SKM-1 (cell line): ENCODE measurements at regions not wholly inside any gene's neighbourhood (a gene's known extent, or its start where the extent isn't known, plus 50 kb on each side); places are given as distances from the start of the nearest gene placed in this dataset.
A peak's percentile ranks its signal among the peaks of the same experiment; 100 is the strongest.

ENCODE experiments used
- DNase-seq: peaks from one replicate; lab custom pipeline; 2025; ENCODE audit not compliant: unreplicated experiment; lab: John Stamatoyannopoulos, UW

- DNase-seq, result no peak
Observed at GRCh38 chr4:111982089-111982488, 163.2 kb upstream of the FAM241A start.

GRCh38 chr4:111984169-111984819, 161.0 kb upstream of the FAM241A start:
- DNase-seq, result no peak

GRCh38 chr4:111985426-111985825, 159.8 kb upstream of the FAM241A start:
- no peak for DNase-seq

- DNase-seq, result no peak
Observed at GRCh38 chr4:111986095-111986494, 159.2 kb upstream of the FAM241A start.

GRCh38 chr4:111988514-111988913, 156.7 kb upstream of the FAM241A start:
- DNase-seq, result no peak

- no peak for DNase-seq
Observed at GRCh38 chr4:111989817-111990216, 155.4 kb upstream of the FAM241A start.

- DNase-seq, result no peak
Observed at GRCh38 chr4:111991163-111991562, 154.1 kb upstream of the FAM241A start.

- no peak for DNase-seq
Observed at GRCh38 chr4:111991797-111992196, 153.5 kb upstream of the FAM241A start.

GRCh38 chr4:111992351-111993168, 152.7 kb upstream of the FAM241A start:
- no peak for DNase-seq

- no peak for DNase-seq
Observed at GRCh38 chr4:111994392-111994791, 150.9 kb upstream of the FAM241A start.

GRCh38 chr4:111997785-111998184, 147.5 kb upstream of the FAM241A start:
- DNase-seq, result peak; percentile 6

- no peak for DNase-seq
Observed at GRCh38 chr4:111999801-112000200, 145.5 kb upstream of the FAM241A start.

GRCh38 chr4:112001041-112001440, 144.2 kb upstream of the FAM241A start:
- no peak for DNase-seq

GRCh38 chr4:112002248-112002661, 143.0 kb upstream of the FAM241A start:
- DNase-seq, result no peak

GRCh38 chr4:112003231-112003907, 141.9 kb upstream of the FAM241A start:
- DNase-seq, result no peak

- no peak for DNase-seq
Observed at GRCh38 chr4:112005027-112005426, 140.2 kb upstream of the FAM241A start.

- DNase-seq, result no peak
Observed at GRCh38 chr4:112007391-112007790, 137.9 kb upstream of the FAM241A start.

- DNase-seq, result no peak
Observed at GRCh38 chr4:112015960-112016359, 129.3 kb upstream of the FAM241A start.

GRCh38 chr4:112023402-112023950, 121.8 kb upstream of the FAM241A start:
- no peak for DNase-seq

- DNase-seq, result no peak
Observed at GRCh38 chr4:112026058-112026457, 119.2 kb upstream of the FAM241A start.

GRCh38 chr4:112029771-112030171, 115.5 kb upstream of the FAM241A start:
- no peak for DNase-seq
